ENCODE measurements at regions not wholly inside any gene's neighbourhood (a gene's known extent, or its start where the extent isn't known, plus 50 kb on each side); places are given as distances from the start of the nearest gene placed in this dataset.

DNA sequence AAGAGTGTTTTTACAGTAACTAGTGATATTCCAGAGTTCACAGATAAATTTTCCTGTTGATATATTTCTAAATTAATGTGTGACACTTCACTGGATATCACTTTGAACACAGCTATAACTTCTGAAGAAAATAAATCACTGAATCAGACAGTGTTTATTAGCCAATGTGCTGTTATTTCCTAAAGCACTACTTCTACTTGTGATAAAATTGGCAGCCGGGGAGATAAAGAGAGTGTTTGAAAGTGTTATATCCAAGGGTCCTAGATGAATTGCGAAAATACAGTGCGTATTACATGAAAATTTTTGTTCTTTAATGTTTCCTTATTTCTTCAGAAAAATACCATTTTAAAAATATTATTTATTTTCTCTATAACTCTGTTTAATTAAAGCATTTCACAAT, 417.5 kb upstream of the ARGLU1 start:
- Mint-ChIP-seq H3K4me1 (peaks cover 14% of the 10 kb centered on the region), H3K4me3 (no peak overlapping the region), H3K9me3 (no peaks in the 10 kb centered on the region), H3K36me3 (ENCODE audit: low read depth) (no peaks in the 10 kb centered on the region), H3K27me3 (ENCODE audit: insufficient read depth) (no peaks in the 10 kb centered on the region), H3K27ac (no peak overlapping the region)
- Histone ChIP-seq H3K9me3 (ENCODE audit: control insufficient read depth, low read length) (no peaks in the 10 kb centered on the region), H3K9ac (ENCODE audit: extremely low read depth, low read length, poor library complexity, severe bottlenecking) (no peak overlapping the region), H3K27me3 (ENCODE audit: control insufficient read depth, insufficient read depth, low read length, poor library complexity, severe bottlenecking) (no peaks in the 10 kb centered on the region), H3K27ac (ENCODE audit: low read depth, low read length) (no peak overlapping the region), H3K36me3 (ENCODE audit: control insufficient read depth, insufficient read depth, low read length) (no peaks in the 10 kb centered on the region), H3K4me1 (ENCODE audit: control insufficient read depth, insufficient read depth, low read length) (peaks cover 4% of the 10 kb centered on the region), H3K4me3 (ENCODE audit: low read length) (no peak overlapping the region)
- DNase-seq = no peak
- WGBS, 2 experiments (ENCODE audit: insufficient coverage in 1 of 2, insufficient read length in 1 of 2) = 97 to 100% methylated on average over 1 to 3 of the region's 3 CpGs
- TF ChIP-seq, protein P1, sequence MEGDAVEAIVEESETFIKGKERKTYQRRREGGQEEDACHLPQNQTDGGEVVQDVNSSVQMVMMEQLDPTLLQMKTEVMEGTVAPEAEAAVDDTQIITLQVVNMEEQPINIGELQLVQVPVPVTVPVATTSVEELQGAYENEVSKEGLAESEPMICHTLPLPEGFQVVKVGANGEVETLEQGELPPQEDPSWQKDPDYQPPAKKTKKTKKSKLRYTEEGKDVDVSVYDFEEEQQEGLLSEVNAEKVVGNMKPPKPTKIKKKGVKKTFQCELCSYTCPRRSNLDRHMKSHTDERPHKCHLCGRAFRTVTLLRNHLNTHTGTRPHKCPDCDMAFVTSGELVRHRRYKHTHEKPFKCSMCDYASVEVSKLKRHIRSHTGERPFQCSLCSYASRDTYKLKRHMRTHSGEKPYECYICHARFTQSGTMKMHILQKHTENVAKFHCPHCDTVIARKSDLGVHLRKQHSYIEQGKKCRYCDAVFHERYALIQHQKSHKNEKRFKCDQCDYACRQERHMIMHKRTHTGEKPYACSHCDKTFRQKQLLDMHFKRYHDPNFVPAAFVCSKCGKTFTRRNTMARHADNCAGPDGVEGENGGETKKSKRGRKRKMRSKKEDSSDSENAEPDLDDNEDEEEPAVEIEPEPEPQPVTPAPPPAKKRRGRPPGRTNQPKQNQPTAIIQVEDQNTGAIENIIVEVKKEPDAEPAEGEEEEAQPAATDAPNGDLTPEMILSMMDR (conservative IDR thresholded peaks at IDR 0.05) = no peak

- Mint-ChIP-seq H3K9me3 (no peaks in the 10 kb centered on the region), H3K36me3 (ENCODE audit: low read depth) (no peaks in the 10 kb centered on the region), H3K27me3 (ENCODE audit: insufficient read depth) (no peaks in the 10 kb centered on the region), H3K4me1 (peaks cover 9% of the 10 kb centered on the region), H3K27ac (no peak overlapping the region), H3K4me3 (no peak overlapping the region)
- Histone ChIP-seq H3K9ac (ENCODE audit: extremely low read depth, low read length, poor library complexity, severe bottlenecking) (no peak overlapping the region), H3K36me3 (ENCODE audit: control insufficient read depth, insufficient read depth, low read length) (no peaks in the 10 kb centered on the region), H3K4me1 (ENCODE audit: control insufficient read depth, insufficient read depth, low read length) (no peaks in the 10 kb centered on the region), H3K4me3 (ENCODE audit: low read length) (no peak overlapping the region), H3K9me3 (ENCODE audit: control insufficient read depth, low read length) (no peaks in the 10 kb centered on the region), H3K27ac (ENCODE audit: low read depth, low read length) (no peak overlapping the region), H3K27me3 (ENCODE audit: control insufficient read depth, insufficient read depth, low read length, poor library complexity, severe bottlenecking) (no peaks in the 10 kb centered on the region)
- DNase-seq = no peak
- TF ChIP-seq, protein P1 (conservative IDR thresholded peaks at IDR 0.05) = no peak
- 94% methylated on average over 2 of the region's 2 CpGs; no CpG with 5 or more reads in 1 of the 2 experiments for WGBS, 2 experiments (ENCODE audit: insufficient coverage in 1 of 2, insufficient read length in 1 of 2)
These were observed 413.1 kb upstream of the ARGLU1 start for GRCh38 chr13:106981051-106981450.

DNA sequence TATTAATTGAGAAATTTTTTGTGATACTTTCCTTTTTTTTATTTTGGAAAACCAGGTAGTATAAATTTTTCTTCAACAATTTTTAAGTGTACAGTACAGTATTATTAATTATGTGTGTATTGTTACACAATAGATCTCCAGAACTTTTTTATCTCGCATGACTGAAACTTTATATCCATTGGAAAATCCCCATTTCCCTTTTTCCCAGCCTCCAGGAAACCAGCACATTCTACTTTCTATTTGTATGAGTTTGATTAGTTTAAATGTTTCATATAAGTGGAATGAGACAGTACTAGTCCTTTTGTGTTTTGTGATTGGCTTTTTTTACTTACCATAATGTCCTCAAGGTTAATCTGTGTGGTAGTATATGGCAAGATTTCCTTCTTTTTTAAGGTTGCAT, 399.5 kb upstream of the ARGLU1 start:
- no peak overlapping the region for H3K4me3 ChIP-seq (ENCODE audit: low read length)
- H3K36me3 ChIP-seq (ENCODE audit: control insufficient read depth, insufficient read depth, low read length) = no peaks in the 10 kb centered on the region
- TF ChIP-seq, protein P1 (conservative IDR thresholded peaks at IDR 0.05) = no peak
- Mint-ChIP-seq H3K27me3 (ENCODE audit: insufficient read depth) (no peaks in the 10 kb centered on the region), H3K4me3 (no peak overlapping the region), H3K27ac (no peak overlapping the region), H3K36me3 (ENCODE audit: low read depth) (no peaks in the 10 kb centered on the region), H3K9me3 (no peaks in the 10 kb centered on the region), H3K4me1 (no peaks in the 10 kb centered on the region)
- no peak for DNase-seq
- no peak overlapping the region for H3K9ac ChIP-seq (ENCODE audit: extremely low read depth, low read length, poor library complexity, severe bottlenecking)
- H3K4me1 ChIP-seq (ENCODE audit: control insufficient read depth, insufficient read depth, low read length) = no peaks in the 10 kb centered on the region
- no peaks in the 10 kb centered on the region for H3K9me3 ChIP-seq (ENCODE audit: control insufficient read depth, low read length)
- WGBS, 2 experiments (ENCODE audit: insufficient coverage in 1 of 2, insufficient read length in 1 of 2) = no CpG with 5 or more reads among the region's 1 CpG
- H3K27ac ChIP-seq (ENCODE audit: low read depth, low read length) = no peak overlapping the region
- H3K27me3 ChIP-seq (ENCODE audit: control insufficient read depth, insufficient read depth, low read length, poor library complexity, severe bottlenecking) = no peaks in the 10 kb centered on the region
